GM10266 (cell line): ENCODE measurements at regions not wholly inside any gene's neighbourhood (a gene's known extent, or its start where the extent isn't known, plus 50 kb on each side); places are given as distances from the start of the nearest gene placed in this dataset.
"Not testable (repeated sequence)": the region's sequence is repeated elsewhere in the genome, so short reads cannot be mapped to it uniquely, and the experiment has no call there.

Experiments used
- DNase-seq: peaks from one replicate; pipeline ENCODE4 v3.0.0; 2012; ENCODE audit errors: extremely low spot score
- CTCF ChIP-seq: IDR thresholded peaks from 2 replicates; pipeline ENCODE4 v1.5.1; 2012; ENCODE audit warnings: mild to moderate bottlenecking, low read depth; ENCODE audit not compliant: control insufficient read depth, insufficient read depth; ENCODE audit errors: missing control alignments

GRCh38 chr2:171266102-171266501 is 105.4 kb upstream of the TLK1 start:
- no peak for TF ChIP-seq CTCF
- no peak for DNase-seq

DNA sequence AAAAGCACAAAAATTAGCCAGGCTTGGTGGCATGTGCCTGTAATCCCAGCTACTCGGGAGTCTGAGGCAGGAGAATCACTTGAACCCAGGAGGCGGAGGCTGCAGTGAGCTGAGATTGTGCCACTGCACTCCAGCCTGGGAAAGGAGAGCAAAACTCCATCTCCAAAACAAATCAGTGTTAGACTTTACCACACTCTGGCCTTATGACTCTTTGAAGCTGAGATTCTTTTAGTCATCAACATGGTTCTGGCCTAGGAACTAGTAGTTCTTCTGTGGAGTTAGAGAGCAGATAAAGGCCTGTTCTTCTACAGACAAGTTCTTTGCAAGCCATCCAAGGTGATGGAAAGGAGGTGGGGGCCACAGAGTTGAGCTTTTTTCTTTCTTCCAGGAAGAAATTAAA is 100.8 kb upstream of the TLK1 start:
- not testable (repeated sequence) for DNase-seq

DNA sequence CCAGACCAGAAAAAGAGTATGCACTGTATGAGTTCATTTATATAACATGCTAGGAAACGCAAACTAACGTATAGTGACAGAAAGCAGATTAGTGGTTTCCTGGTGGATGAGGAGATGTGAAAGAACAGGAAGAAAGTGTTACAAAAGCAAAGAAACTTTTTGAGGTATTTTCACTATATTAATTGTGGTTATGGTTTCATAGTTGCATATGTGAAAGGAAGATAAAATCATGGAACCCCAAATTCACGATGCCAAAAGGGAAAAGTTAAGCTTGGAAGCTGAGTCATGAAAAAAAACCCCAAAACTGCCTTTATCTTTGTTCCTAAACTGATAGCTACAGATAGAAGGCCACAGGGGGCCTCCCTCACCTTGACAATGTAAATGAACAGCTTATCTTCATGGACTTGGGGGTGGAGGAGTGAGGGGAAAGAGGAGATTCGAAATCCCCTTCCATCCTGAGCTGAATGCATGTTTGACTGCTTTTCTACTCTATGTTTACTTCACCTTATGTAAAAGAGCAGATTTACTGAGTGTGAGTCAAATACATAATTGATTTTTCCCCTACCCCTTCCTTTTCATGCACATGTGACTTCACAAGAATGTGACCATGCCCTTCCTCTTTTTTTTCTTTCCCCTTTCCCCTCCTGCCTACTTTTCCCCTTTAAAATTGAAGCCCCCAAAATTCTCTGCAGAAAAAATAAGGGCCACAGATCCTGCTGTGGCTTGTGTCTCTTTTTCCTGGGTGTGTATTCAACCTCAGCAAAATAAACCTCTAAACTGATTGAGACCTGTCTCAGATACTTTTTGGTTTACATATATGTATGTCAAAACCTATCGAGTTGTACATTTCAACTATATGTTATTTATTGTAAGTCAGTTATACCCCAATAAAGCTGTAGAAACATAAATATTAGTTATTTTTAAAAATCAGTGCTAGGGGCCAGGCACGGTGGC is 100.1 kb upstream of the TLK1 start:
- peak; percentile 18 for TF ChIP-seq CTCF
- peak; percentile 33 for DNase-seq

- no peak for DNase-seq
- no peak for TF ChIP-seq CTCF
Measured at GRCh38 chr2:171254666-171255065, 94.0 kb upstream of the TLK1 start.

DNA sequence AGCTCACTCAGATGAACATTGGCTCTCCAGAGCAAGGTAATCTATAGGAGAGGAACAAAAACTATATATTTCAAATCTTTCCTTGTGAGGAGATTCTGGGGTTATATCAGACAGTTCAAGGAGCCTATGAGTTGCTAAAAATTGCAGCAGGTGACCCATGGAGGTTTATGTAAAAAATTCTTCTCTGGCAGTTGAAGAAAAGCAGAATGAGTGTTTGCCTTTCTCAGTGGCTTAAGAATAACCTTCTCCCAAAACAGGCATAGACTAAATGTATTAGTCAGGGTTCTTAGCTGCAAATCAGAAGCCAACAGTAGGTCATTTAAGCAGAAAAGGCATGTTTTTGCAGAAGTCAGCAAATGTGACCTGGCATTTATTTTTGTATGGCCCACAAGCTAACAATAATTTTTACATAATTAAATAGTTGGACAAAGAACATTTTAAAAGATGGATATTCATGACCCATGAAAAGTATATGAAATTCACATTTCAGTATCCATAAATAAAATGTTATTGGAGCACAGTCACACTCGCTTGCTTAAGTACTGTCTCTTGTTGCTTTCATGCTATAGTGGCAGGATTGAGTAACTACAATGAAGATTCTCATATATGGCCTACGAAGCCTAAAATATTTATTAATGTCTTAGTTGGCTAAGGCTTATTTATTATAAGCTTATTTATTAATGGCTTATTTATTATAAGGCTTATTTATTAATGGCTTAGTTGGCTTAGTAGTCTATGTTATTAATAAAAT is 93.4 kb upstream of the TLK1 start:
- DNase-seq, result no peak
- no peak for TF ChIP-seq CTCF

DNA sequence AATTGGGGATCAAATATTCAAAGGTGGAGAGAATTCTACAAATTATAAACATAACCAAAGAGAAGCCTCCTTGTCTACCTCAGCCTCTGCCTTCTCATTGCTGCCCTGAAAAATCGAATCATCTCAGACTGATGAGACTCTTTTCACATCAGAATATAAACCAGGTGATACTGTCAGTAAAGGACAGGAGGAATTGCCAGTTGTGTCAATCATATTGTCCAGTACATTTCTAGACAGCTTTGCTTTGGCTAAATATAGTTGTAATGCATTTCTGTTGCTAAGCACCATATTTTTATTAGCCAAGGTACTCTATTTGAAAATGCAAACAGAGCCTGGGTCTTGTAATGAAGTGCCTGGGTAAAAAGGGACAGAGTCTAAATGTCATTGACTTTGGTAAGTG is 92.6 kb upstream of the TLK1 start:
- no peak for DNase-seq
- TF ChIP-seq CTCF, result no peak

- no peak for TF ChIP-seq CTCF
- DNase-seq, result no peak
Measured at GRCh38 chr2:171249689-171250088, 89.0 kb upstream of the TLK1 start.
